WTC11 (cell line): ENCODE measurements at regions not wholly inside any gene's neighbourhood (a gene's known extent, or its start where the extent isn't known, plus 50 kb on each side); places are given as distances from the start of the nearest gene placed in this dataset.

Experiments
- ATAC-seq: fragments of 200-7000 bp; cut with Tn5 transposase; 2 replicates; pipeline ENCODE4 v1.10.0; 2021; ENCODE audit warnings: mild to moderate bottlenecking, moderate library complexity
- CTCF ChIA-PET: fragments of 300-600 bp; sonication (Branson Sonifier 250); formaldehyde crosslinking; loops from one replicate; lab custom pipeline; 2021; ENCODE audit warnings: antibody characterized with exemption; lab: Charles Lee
- POLR2A ChIA-PET: fragments of 350-600 bp; sonication (Branson Sonifier 250); formaldehyde crosslinking; loops from one replicate; lab custom pipeline; 2021; ENCODE audit warnings: antibody characterized with exemption; lab: Charles Lee
- DNase-seq: peaks from one replicate; pipeline ENCODE4 v3.0.0; 2021; ENCODE audit warnings: low spot score
- H3K27ac Mint-ChIP-seq: 2 replicates; pipeline ENCODE4 v1.8.0; 2021; ENCODE audit warnings: mixed read lengths
- H3K27me3 Mint-ChIP-seq: 2 replicates; pipeline ENCODE4 v1.8.0; 2021; ENCODE audit warnings: low read depth, mild to moderate bottlenecking, moderate library complexity, mixed read lengths
- H3K36me3 Mint-ChIP-seq: 2 replicates; pipeline ENCODE4 v1.8.0; 2021; ENCODE audit warnings: mixed read lengths
- H3K4me1 Mint-ChIP-seq: 2 replicates; pipeline ENCODE4 v1.8.0; 2022; ENCODE audit warnings: mixed read lengths
- H3K4me3 Mint-ChIP-seq: 2 replicates; pipeline ENCODE4 v1.8.0; 2021; ENCODE audit warnings: mild to moderate bottlenecking, moderate library complexity, mixed read lengths
- H3K9me3 Mint-ChIP-seq: 2 replicates; pipeline ENCODE4 v1.8.0; 2021; ENCODE audit warnings: mixed read lengths
- FOXJ3 ChIP-seq: sonication (generic); formaldehyde crosslinking; IDR thresholded peaks from 2 replicates; pipeline ENCODE4 v1.9.0; 2021; ENCODE audit warnings: missing genetic modification reagents, mild to moderate bottlenecking, borderline replicate concordance
- GABPB1 ChIP-seq: sonication (generic); formaldehyde crosslinking; IDR thresholded peaks from 2 replicates; pipeline ENCODE4 v1.8.1; 2023; ENCODE audit warnings: mild to moderate bottlenecking, missing genetic modification reagents
- HMGA2 ChIP-seq: fragments of 250-450 bp; sonication (Bioruptor Pico); IDR thresholded peaks from 2 replicates; pipeline ENCODE4 v1.4.0; 2021; ENCODE audit warnings: mild to moderate bottlenecking, moderate library complexity
- IRF2 ChIP-seq: sonication (generic); formaldehyde crosslinking; IDR thresholded peaks from 2 replicates; pipeline ENCODE4 v1.8.0; 2022; ENCODE audit warnings: low read depth, missing genetic modification reagents, borderline replicate concordance
- JUN ChIP-seq: sonication (generic); formaldehyde crosslinking; IDR thresholded peaks from 2 replicates; pipeline ENCODE4 v1.8.0; 2023; ENCODE audit warnings: mild to moderate bottlenecking, missing genetic modification reagents
- KAT7 ChIP-seq: sonication (generic); formaldehyde crosslinking; IDR thresholded peaks from 2 replicates; pipeline ENCODE4 v1.8.1; 2023; ENCODE audit warnings: missing genetic modification reagents, mild to moderate bottlenecking, borderline replicate concordance
- NFATC4 ChIP-seq: fragments of 250-450 bp; sonication (Bioruptor Pico); IDR thresholded peaks from 2 replicates; pipeline ENCODE4 v1.9.0; 2021; ENCODE audit warnings: mild to moderate bottlenecking
- SP1 ChIP-seq: sonication (generic); formaldehyde crosslinking; conservative IDR thresholded peaks from 2 replicates; pipeline ENCODE4 v1.8.1; 2022; ENCODE audit warnings: missing genetic modification reagents
- TCF7 ChIP-seq: sonication (generic); formaldehyde crosslinking; IDR thresholded peaks from 2 replicates; pipeline ENCODE4 v1.8.0; 2022; ENCODE audit warnings: mild to moderate bottlenecking, low read depth, missing genetic modification reagents, moderate library complexity
- TEAD4 ChIP-seq: sonication (generic); formaldehyde crosslinking; IDR thresholded peaks from 2 replicates; pipeline ENCODE4 v1.8.0; 2022; ENCODE audit warnings: mild to moderate bottlenecking, missing genetic modification reagents
- USF2 ChIP-seq: sonication (generic); formaldehyde crosslinking; IDR thresholded peaks from 2 replicates; pipeline ENCODE4 v1.8.1; 2023; ENCODE audit warnings: mild to moderate bottlenecking, missing genetic modification reagents, moderate library complexity
- ZBTB21 ChIP-seq: sonication (generic); formaldehyde crosslinking; IDR thresholded peaks from 2 replicates; pipeline ENCODE4 v1.8.1; 2023; ENCODE audit warnings: mild to moderate bottlenecking, missing genetic modification reagents, borderline replicate concordance
- ZBTB43 ChIP-seq: sonication (generic); formaldehyde crosslinking; IDR thresholded peaks from 2 replicates; pipeline ENCODE4 v1.8.1; 2023; ENCODE audit warnings: mild to moderate bottlenecking, missing genetic modification reagents
- ZNF416 ChIP-seq: fragments of 250-450 bp; sonication (Bioruptor Pico); IDR thresholded peaks from 2 replicates; pipeline ENCODE4 v1.9.0; 2021; ENCODE audit warnings: mild to moderate bottlenecking, inconsistent platforms
- TF ChIP-seq, protein P1 (sequence below): sonication (generic); formaldehyde crosslinking; IDR thresholded peaks from 2 replicates; pipeline ENCODE4 v1.8.1; 2023; ENCODE audit warnings: mild to moderate bottlenecking, missing genetic modification reagents, moderate library complexity
- TF ChIP-seq, protein P2 (sequence below): sonication (generic); formaldehyde crosslinking; IDR thresholded peaks from 2 replicates; pipeline ENCODE4 v1.8.1; 2023; ENCODE audit warnings: mild to moderate bottlenecking, missing genetic modification reagents
- TF ChIP-seq, protein P3 (sequence below): sonication (generic); formaldehyde crosslinking; IDR thresholded peaks from 2 replicates; pipeline ENCODE4 v1.8.1; 2023; ENCODE audit warnings: mild to moderate bottlenecking, missing genetic modification reagents, borderline replicate concordance
- TF ChIP-seq, protein P4 (sequence below): sonication (generic); formaldehyde crosslinking; IDR thresholded peaks from 2 replicates; pipeline ENCODE4 v1.8.0; 2023; ENCODE audit warnings: mild to moderate bottlenecking, missing genetic modification reagents
- TF ChIP-seq, protein P5 (sequence below): fragments of 250-450 bp; sonication (Bioruptor Pico); IDR thresholded peaks from 2 replicates; pipeline ENCODE4 v1.9.0; 2021; ENCODE audit warnings: mild to moderate bottlenecking

GRCh38 chr16:60642956-60643355 is 1393.3 kb downstream of the CDH8 start:
- ChIA-PET POLR2A (no interaction called here), CTCF (interaction anchor here (0.7 kb wide), 1 partner anchor 228 kb away, joined by 3 read pairs; no protein-coding TSS in a partner anchor)
- Mint-ChIP-seq H3K4me3 (no peak overlapping the region), H3K9me3 (peaks cover 19% of the 10 kb centered on the region), H3K27me3 (no peaks in the 10 kb centered on the region), H3K4me1 (peaks cover 18% of the 10 kb centered on the region), H3K36me3 (no peaks in the 10 kb centered on the region; the same call in 1 of the 2 replicates)
- no peak for DNase-seq
- TF ChIP-seq TCF7 (CRISPR knock-in tag) (no peak), KAT7 (no peak), JUN (CRISPR knock-in tag) (no peak), USF2 (CRISPR knock-in tag) (no peak), ZBTB21 (CRISPR knock-in tag) (no peak), GABPB1 (CRISPR knock-in tag) (no peak), SP1 (CRISPR knock-in tag) (no peak), NFATC4 (CRISPR knock-in tag) (no peak), FOXJ3 (CRISPR knock-in tag) (no peak), ZNF416 (CRISPR knock-in tag) (no peak), IRF2 (CRISPR knock-in tag) (no peak), HMGA2 (CRISPR knock-in tag) (no peak), ZBTB43 (CRISPR knock-in tag) (no peak), TEAD4 (CRISPR knock-in tag) (no peak)
- TF ChIP-seq, protein P1, sequence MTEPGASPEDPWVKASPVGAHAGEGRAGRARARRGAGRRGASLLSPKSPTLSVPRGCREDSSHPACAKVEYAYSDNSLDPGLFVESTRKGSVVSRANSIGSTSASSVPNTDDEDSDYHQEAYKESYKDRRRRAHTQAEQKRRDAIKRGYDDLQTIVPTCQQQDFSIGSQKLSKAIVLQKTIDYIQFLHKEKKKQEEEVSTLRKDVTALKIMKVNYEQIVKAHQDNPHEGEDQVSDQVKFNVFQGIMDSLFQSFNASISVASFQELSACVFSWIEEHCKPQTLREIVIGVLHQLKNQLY (CRISPR knock-in tag): no peak
- TF ChIP-seq, protein P2, sequence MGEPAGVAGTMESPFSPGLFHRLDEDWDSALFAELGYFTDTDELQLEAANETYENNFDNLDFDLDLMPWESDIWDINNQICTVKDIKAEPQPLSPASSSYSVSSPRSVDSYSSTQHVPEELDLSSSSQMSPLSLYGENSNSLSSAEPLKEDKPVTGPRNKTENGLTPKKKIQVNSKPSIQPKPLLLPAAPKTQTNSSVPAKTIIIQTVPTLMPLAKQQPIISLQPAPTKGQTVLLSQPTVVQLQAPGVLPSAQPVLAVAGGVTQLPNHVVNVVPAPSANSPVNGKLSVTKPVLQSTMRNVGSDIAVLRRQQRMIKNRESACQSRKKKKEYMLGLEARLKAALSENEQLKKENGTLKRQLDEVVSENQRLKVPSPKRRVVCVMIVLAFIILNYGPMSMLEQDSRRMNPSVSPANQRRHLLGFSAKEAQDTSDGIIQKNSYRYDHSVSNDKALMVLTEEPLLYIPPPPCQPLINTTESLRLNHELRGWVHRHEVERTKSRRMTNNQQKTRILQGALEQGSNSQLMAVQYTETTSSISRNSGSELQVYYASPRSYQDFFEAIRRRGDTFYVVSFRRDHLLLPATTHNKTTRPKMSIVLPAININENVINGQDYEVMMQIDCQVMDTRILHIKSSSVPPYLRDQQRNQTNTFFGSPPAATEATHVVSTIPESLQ: no peak
- TF ChIP-seq, protein P3, sequence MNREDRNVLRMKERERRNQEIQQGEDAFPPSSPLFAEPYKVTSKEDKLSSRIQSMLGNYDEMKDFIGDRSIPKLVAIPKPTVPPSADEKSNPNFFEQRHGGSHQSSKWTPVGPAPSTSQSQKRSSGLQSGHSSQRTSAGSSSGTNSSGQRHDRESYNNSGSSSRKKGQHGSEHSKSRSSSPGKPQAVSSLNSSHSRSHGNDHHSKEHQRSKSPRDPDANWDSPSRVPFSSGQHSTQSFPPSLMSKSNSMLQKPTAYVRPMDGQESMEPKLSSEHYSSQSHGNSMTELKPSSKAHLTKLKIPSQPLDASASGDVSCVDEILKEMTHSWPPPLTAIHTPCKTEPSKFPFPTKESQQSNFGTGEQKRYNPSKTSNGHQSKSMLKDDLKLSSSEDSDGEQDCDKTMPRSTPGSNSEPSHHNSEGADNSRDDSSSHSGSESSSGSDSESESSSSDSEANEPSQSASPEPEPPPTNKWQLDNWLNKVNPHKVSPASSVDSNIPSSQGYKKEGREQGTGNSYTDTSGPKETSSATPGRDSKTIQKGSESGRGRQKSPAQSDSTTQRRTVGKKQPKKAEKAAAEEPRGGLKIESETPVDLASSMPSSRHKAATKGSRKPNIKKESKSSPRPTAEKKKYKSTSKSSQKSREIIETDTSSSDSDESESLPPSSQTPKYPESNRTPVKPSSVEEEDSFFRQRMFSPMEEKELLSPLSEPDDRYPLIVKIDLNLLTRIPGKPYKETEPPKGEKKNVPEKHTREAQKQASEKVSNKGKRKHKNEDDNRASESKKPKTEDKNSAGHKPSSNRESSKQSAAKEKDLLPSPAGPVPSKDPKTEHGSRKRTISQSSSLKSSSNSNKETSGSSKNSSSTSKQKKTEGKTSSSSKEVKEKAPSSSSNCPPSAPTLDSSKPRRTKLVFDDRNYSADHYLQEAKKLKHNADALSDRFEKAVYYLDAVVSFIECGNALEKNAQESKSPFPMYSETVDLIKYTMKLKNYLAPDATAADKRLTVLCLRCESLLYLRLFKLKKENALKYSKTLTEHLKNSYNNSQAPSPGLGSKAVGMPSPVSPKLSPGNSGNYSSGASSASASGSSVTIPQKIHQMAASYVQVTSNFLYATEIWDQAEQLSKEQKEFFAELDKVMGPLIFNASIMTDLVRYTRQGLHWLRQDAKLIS (CRISPR knock-in tag): no peak
- TF ChIP-seq, protein P4, sequence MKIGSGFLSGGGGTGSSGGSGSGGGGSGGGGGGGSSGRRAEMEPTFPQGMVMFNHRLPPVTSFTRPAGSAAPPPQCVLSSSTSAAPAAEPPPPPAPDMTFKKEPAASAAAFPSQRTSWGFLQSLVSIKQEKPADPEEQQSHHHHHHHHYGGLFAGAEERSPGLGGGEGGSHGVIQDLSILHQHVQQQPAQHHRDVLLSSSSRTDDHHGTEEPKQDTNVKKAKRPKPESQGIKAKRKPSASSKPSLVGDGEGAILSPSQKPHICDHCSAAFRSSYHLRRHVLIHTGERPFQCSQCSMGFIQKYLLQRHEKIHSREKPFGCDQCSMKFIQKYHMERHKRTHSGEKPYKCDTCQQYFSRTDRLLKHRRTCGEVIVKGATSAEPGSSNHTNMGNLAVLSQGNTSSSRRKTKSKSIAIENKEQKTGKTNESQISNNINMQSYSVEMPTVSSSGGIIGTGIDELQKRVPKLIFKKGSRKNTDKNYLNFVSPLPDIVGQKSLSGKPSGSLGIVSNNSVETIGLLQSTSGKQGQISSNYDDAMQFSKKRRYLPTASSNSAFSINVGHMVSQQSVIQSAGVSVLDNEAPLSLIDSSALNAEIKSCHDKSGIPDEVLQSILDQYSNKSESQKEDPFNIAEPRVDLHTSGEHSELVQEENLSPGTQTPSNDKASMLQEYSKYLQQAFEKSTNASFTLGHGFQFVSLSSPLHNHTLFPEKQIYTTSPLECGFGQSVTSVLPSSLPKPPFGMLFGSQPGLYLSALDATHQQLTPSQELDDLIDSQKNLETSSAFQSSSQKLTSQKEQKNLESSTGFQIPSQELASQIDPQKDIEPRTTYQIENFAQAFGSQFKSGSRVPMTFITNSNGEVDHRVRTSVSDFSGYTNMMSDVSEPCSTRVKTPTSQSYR (CRISPR knock-in tag): no peak
- TF ChIP-seq, protein P5, sequence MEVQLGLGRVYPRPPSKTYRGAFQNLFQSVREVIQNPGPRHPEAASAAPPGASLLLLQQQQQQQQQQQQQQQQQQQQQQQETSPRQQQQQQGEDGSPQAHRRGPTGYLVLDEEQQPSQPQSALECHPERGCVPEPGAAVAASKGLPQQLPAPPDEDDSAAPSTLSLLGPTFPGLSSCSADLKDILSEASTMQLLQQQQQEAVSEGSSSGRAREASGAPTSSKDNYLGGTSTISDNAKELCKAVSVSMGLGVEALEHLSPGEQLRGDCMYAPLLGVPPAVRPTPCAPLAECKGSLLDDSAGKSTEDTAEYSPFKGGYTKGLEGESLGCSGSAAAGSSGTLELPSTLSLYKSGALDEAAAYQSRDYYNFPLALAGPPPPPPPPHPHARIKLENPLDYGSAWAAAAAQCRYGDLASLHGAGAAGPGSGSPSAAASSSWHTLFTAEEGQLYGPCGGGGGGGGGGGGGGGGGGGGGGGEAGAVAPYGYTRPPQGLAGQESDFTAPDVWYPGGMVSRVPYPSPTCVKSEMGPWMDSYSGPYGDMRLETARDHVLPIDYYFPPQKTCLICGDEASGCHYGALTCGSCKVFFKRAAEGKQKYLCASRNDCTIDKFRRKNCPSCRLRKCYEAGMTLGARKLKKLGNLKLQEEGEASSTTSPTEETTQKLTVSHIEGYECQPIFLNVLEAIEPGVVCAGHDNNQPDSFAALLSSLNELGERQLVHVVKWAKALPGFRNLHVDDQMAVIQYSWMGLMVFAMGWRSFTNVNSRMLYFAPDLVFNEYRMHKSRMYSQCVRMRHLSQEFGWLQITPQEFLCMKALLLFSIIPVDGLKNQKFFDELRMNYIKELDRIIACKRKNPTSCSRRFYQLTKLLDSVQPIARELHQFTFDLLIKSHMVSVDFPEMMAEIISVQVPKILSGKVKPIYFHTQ: no peak
- TF ChIP-seq, all 79 proteins: peak for 0
- no peak for ATAC-seq
- no peak overlapping the region for H3K27ac Mint-ChIP-seq
